HEK293T (cell line): ENCODE measurements at regions not wholly inside any gene's neighbourhood (a gene's known extent, or its start where the extent isn't known, plus 50 kb on each side); places are given as distances from the start of the nearest gene placed in this dataset.

Experiments
- ARNT ChIP-seq: fragments of 450-650 bp; IDR thresholded peaks from 2 replicates; pipeline ENCODE4 v1.6.1; 2017; ENCODE audit warnings: mild to moderate bottlenecking
- BHLHE40 ChIP-seq: fragments of 450-650 bp; IDR thresholded peaks from 2 replicates; pipeline ENCODE4 v1.6.1; 2016; ENCODE audit warnings: mild to moderate bottlenecking, moderate library complexity, borderline replicate concordance
- FOXA1 ChIP-seq: fragments of 450-650 bp; IDR thresholded peaks from 2 replicates; pipeline ENCODE4 v1.6.1; 2016; ENCODE audit warnings: mild to moderate bottlenecking
- FOXK2 ChIP-seq: fragments of 450-650 bp; IDR thresholded peaks from 2 replicates; pipeline ENCODE4 v1.6.1; 2016; ENCODE audit warnings: mild to moderate bottlenecking
- FOXM1 ChIP-seq: fragments of 450-650 bp; IDR thresholded peaks from 2 replicates; pipeline ENCODE4 v1.6.1; 2017; ENCODE audit warnings: mild to moderate bottlenecking, borderline replicate concordance
- HDGF ChIP-seq: fragments of 450-650 bp; IDR thresholded peaks from 2 replicates; pipeline ENCODE4 v1.6.1; 2017; ENCODE audit warnings: antibody characterized with exemption, borderline replicate concordance
- L3MBTL2 ChIP-seq: fragments of 450-650 bp; conservative IDR thresholded peaks from 2 replicates; pipeline ENCODE4 v1.6.1; 2016; ENCODE audit warnings: mild to moderate bottlenecking
- LEF1 ChIP-seq: fragments of 450-650 bp; IDR thresholded peaks from 2 replicates; pipeline ENCODE4 v1.6.1; 2017; ENCODE audit warnings: mild to moderate bottlenecking, borderline replicate concordance
- NFRKB ChIP-seq: fragments of 450-650 bp; IDR thresholded peaks from 2 replicates; pipeline ENCODE4 v1.6.1; 2016; ENCODE audit warnings: mild to moderate bottlenecking, moderate library complexity
- PKNOX1 ChIP-seq: fragments of 450-650 bp; IDR thresholded peaks from 2 replicates; pipeline ENCODE4 v1.6.1; 2016
- SP1 ChIP-seq: fragments of 450-650 bp; IDR thresholded peaks from 2 replicates; pipeline ENCODE4 v1.6.1; 2017
- SUZ12 ChIP-seq: fragments of 450-650 bp; IDR thresholded peaks from 2 replicates; pipeline ENCODE4 v1.6.1; 2016; ENCODE audit warnings: mild to moderate bottlenecking
- ZNF384 ChIP-seq: fragments of 450-650 bp; IDR thresholded peaks from 2 replicates; pipeline ENCODE4 v1.6.1; 2016

DNA sequence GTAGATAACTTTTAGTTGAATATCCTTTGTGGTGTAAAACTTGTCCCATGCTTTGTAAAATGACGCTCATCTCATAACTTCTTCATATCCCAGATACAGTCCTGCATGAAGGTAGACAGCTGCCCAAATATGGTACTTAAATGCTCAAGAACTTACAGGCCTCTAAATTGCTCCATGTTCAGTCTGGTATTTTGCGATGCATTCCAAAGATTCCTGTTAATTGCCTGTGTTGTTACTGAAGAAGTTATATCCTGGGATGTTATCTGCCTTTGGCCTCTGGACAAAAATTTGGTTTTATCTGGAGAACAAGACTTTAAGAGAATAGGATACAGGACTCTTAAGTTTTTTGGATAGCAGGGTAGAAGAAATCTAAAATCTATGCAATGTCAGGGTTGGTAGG lies 473.0 kb downstream of the PCNX1 start:
- no peak for TF ChIP-seq SP1
- no peak for TF ChIP-seq SUZ12
- TF ChIP-seq FOXK2 = no peak
- TF ChIP-seq FOXM1 = no peak
- TF ChIP-seq BHLHE40 = no peak
- no peak for TF ChIP-seq FOXA1
- TF ChIP-seq LEF1 = no peak
- TF ChIP-seq PKNOX1 = no peak
- no peak for TF ChIP-seq NFRKB
- TF ChIP-seq HDGF = no peak
- TF ChIP-seq L3MBTL2 = no peak
- TF ChIP-seq ZNF384 = no peak
- no peak for TF ChIP-seq ARNT
